ENCODE measurements at regions not wholly inside any gene's neighbourhood (a gene's known extent, or its start where the extent isn't known, plus 50 kb on each side); places are given as distances from the start of the nearest gene placed in this dataset.
"Not testable (repeated sequence)": the region's sequence is repeated elsewhere in the genome, so short reads cannot be mapped to it uniquely, and the experiment has no call there.

DNA sequence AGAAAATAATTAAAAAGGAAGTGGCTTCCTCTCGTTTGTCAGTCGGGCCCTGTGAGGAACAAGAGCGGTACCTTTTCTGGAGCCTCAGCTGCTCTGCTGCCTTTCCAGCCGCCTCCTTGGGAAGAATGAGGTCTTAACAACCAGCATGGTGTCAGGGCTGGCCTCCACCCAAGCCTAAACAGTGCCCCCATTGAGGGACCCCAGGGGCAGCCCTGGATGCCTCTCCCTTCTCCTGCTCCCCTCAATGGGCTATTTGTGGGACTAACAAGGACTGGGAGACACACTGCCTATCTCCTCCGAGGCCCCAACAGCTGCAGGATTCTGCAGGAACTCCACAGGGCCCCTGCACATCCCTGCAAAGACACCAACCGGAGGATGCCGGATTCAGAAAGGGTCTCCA lies 155.4 kb upstream of the MAP3K1 start:
- DNase-seq (ENCODE audit: low spot score) = no peak

DNA sequence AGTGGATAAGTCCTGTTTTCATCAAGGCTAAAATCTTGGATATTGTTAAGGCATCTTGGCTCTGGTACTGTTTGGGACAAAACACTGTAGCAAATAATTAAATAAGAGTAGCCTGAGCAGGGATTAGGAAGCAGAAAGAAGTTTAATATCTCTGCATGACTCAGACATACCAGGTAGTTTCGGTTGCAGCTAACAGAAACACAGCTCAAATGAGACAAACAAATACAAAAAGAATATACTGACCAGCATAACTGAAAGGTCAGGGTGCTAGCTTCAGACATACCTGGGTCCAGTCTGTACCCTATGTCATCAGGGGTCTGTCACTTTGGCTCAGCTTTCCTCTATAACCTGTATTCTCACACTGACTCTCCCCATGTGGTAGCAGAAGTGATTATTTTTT lies 156.4 kb upstream of the MAP3K1 start:
- no peak for DNase-seq (ENCODE audit: low spot score)

DNA sequence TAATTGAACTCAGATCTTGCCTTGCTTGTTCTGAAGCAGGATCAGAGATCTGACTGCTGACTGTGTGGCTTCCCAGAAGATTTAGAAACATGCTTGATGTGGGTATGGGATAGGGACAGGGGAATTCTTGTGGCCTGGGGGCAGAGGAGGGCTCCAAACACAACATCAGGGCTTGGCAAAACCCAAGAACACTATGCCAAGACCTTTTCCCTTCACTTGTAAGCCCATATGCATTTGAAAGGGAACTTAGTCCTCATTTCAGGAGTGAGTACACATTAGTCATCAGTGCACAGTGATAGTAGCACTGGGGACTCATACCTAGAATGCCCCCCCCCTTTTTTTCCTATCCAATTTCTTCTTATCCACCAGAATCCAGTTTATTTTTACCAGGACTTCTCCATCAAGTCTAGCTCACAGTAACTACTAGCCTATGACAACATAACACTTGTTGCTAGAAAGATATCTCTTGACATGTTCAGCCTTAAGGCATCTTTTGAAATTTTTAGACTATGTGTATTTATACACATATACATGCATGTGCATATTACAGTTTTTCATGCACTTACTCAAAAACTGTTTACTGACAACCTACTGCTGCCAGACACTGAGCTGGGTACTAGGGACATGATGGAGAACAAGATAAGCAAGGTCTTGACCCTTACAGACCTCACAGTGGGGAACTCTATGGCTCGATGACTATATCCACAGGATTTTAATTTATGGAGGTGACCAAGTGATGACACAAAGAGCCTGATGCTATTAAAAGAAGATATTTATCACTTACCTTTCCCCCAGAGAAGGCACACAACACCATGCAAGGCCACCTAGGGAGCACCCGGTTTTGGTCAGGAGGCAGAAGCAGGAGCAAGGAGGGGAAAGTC lies 158.3 kb upstream of the MAP3K1 start:
- no peak for DNase-seq (ENCODE audit: low spot score)

DNA sequence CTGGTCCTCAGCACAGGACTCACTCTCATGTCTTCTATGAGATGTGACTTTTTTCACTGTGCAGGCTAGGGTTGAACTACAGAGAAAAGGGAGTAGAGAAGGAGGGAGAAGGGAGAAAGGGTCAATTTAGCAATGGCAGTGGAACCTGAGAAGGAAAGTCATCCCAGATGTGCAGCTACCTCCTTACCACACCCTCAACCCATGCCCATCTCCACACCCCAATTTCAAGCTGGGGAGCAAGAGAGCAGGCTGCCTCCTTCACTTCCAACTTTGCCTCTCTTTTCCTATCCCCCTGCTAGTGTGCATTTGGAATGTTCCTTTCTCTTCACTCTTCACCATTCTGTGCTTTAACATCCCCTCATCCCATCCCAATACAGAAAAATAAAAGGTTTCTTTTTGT lies 163.5 kb upstream of the MAP3K1 start:
- no peak for DNase-seq (ENCODE audit: low spot score)

DNA sequence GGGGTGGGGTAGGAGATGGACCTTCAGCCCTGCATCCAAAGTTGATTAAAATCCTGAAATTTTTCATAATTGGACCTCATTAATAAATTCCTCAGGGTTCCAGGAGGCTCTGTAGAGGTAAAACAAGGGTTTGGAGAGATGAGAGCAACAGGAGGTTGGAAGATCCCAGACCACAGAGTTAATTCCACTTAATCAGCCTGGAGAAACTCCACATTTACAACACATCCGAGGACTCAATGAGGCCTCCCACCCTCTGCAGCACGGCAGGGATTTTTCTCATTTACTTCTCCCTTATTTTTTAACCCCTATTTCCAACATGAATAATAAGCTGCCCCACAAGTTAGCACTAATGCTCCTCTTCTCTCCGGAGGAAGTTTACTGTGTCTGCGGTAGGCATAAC lies 165.0 kb upstream of the MAP3K1 start:
- DNase-seq (ENCODE audit: low spot score) = no peak

DNA sequence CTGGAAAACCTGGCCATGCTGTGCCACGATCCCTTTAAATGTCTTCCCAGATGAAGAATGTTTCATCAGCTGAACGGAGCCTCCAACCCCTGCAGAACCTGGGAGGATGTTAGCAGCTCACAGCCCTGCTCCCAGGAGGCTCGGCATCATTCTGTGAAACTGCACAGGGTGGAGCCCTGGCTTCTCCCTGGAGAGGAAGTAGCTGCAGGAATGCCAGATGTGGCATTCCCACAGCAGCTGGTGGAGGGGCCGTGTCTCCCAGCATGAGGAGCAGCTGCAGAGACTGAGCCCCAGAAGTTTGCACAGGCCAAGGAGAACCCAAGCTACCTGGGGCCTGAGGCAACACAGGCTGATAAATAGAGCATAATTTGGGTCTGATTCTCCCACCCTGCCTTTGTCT lies 165.8 kb upstream of the MAP3K1 start:
- DNase-seq (ENCODE audit: low spot score) = no peak

DNA sequence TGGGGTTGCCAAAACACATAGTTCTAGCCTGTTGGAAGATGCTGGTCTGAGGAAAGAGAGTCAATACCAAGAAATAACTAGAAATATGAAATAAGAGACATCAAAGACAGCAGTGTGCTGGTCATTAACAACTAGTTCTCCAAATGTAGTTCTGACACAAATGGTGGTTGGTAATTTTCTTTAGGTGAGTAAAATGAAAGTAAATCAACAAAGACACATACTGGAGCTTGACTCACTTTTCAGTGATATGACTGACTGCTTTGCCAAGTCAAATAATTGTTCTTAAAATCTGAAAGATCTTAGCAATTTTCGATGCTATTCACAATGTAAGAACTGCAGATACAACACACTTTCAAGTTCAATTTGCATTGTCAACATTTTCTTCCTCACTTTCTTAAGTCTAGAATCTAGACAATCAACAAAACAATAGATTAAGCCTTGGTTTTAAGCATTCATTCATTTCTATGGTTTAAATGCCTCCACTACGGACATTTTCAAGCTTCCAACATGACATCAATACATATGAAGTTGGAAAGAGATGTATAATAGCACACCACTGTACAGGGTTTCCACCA lies 166.8 kb upstream of the MAP3K1 start:
- DNase-seq (ENCODE audit: low spot score) = no peak

DNA sequence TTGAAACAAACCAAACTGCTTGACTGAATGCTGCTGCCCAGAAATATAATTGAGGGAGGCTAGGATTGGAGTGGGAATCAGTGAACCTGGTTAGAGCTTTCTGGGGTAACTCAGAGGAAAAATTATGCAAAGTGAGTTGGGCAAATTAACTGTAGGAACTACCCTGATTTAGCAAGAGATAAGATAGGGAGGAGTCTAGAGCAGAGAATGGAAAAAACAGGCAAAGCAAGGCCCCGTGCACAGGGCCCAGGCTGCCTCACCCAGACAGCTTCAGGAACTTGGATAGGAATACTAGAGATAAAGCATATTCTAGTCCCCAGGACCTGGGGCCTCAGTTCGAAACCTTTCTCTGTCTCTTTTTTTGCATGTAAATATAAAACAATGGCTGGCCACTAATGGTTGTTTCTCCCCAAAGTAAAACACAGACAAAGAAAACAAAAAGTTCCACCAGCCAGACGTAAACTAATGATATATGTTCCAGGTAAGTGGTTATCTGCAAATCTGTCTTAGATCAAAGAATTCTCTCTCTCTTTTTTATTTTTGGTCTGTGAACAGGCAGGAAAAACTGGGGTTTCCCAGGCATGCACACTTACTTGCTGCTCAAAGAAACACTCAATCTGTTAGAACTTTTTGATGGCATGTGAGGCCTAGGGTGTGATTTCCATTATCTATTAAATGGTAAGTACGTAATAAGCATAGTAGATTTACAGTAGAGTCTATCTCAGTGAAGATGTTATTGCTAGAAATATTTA lies 168.1 kb upstream of the MAP3K1 start:
- peak; percentile 29 for DNase-seq (ENCODE audit: low spot score)

DNA sequence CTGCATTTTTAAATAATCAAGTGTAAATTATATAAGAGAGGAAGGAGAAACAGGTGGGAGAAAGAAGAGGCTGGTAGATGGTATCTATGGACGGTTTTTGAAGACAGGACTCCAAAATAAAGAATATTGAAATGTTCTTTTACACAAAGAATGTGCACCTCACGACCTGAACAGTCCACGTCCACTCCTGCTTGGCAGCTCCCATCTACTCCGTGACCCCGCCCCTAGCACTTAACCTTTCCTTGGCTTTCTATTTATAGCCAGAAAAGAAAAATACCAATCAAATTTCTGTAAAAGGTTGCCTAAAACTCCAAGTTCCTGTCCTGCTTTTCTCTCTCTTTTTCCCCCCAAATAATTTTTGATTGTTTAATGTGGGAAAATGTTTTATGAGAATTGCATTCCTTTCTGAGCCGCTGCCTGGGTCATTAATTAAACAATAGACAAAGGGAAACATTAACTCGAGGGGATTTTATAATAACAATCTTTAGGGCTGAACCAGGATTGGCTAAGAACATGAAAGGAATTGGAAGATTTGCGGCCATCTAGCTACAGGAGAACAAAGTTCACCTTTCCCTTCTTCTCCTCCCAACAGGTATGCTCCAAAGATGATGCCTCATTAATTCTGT lies 173.6 kb upstream of the MAP3K1 start:
- no peak for DNase-seq (ENCODE audit: low spot score)

DNA sequence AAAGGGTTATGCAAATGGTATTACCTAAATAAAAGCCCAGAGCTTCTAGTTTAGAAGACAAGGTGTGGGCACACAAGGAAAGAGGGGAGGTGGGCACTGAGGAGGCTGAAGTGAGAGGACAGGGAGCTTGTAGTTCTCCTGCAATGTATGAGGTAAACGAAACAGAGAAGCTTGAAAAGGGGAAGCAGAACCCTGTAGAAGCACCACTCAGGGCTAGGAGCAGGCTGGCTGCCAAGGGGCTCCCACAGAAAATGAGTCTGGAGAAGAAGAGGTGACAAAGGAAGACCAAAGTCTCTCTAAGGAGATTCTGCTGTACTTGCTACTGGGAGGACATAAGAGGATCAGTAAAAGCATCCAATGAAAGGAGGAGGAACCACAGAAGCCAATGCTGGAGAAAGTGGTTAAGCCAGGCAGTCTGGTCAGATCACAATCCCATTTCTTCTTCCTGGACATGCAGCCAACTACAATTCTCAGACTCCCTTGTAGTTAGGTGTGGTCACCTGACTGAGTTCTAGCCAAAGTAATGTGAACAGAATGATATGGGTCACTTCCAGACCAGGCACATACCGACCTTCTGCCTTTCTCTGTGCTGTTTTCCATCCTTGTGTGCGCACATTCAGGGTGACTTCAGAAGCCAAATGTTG lies 174.5 kb upstream of the MAP3K1 start:
- DNase-seq (ENCODE audit: low spot score) = no peak

DNA sequence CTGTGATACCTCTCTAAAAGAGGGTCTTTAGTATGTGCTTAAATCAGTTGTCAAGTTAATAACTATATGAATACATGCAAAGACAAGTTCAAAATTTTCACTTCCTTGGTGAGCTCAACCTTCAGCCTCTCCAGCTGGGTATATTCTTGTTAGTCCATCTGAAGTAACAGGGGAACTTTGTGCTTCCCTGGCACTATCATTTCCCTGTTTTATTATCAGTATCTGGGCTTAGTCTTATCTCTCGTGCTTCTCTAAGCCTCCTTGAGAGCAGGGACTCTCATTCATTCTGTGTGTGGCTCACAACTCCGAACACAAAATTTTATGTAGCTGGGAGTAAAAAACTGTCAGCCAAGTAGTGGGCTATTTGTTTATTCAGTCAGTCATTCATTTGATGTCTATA lies 175.9 kb upstream of the MAP3K1 start:
- no peak for DNase-seq (ENCODE audit: low spot score)

DNA sequence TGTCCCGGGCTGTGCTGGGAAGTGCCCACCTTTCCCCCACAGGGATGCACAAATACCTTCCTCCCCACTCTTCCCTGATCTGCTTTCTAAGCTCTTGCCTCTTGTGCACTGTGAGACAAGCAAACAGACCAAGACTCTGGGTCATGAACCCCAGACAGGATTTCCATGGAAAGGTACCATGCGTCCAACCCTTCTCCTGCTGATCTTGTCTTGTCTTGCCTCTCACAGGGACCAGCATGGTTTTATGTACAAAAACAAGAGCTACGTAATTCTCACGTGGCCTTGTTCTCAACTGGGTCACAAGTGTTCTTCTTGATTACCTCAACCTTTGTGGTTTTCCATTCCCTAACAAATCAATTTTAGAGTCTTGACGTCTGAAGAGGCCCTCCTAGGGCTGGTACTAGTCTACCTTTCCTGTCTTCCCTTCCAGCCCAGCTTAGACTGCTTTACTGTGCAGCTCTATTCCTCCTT lies 176.5 kb upstream of the MAP3K1 start:
- peak; percentile 76 for DNase-seq (ENCODE audit: low spot score)

DNA sequence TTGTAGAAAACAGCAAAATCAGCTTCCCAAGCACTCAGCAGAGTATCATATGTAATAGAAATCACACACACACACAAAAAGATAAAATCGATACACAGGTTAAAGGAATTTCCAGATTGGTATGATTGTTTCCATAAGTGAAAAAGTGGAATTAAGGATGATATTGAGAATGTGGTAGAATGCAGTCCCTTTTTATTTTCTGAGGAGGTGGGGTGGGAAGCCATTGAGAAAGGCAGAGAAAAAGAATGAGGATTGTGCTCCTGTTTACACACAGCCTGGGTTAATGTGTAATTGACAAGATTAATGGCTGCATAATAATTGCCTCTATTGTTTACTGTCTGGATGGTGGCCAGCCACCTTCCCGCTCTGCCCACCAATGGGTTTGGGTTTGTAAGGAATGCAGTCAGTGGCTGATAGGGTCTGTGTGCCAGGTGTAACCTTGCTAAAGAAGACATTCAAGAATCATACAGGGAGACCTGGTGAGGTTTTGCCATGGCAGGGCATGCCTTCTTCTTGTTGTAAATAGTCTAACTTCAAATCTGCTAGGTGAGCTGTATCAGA lies 177.2 kb upstream of the MAP3K1 start:
- no peak for DNase-seq (ENCODE audit: low spot score)

DNA sequence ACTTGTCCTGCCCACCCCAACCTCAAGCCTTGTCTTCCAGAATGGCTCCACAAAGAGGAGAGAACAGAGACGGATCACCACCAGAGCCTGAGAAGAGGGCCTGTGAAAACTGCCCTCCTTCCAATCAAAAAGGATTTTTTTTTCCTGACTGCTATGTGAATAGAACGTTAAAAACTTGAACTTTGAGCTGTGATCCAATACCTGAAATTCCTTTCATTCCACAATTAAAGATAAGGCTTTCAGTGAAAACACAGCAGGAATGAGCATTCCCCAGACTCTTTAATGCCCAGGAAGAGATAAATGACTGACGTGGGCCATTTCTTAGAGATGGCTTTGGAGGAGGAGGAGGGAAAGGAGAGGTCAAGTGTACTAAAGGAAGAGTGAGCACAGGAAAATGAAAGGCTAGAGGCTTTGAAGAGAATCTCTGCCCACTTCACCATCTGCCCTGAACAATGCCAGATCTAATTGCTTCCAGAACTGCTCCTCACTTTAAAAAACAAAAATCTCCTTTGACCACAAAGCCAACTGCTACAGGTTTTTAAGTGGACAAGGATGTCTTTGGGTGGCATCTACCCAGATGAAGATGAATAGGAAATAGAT lies 177.9 kb upstream of the MAP3K1 start:
- DNase-seq (ENCODE audit: low spot score) = no peak

DNA sequence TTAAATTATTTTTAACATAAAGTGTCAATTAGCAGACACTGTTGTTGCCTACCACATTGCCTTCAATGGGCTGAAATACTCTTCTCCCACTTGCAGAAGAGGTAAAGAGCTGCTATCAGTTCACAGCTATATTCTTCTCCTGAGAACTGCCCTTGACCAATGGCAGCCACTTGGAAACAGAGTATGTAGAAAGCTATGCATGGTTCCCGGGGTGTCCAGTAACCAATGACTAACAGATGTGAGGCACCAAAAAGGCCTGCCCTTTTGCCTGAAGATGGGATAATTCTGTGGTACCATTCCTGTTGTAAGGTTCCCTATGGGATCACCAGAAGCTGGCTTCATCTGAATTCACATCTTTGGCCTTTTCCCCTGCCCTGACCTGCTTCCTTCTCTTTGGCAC lies 181.4 kb upstream of the MAP3K1 start:
- DNase-seq (ENCODE audit: low spot score) = no peak

DNA sequence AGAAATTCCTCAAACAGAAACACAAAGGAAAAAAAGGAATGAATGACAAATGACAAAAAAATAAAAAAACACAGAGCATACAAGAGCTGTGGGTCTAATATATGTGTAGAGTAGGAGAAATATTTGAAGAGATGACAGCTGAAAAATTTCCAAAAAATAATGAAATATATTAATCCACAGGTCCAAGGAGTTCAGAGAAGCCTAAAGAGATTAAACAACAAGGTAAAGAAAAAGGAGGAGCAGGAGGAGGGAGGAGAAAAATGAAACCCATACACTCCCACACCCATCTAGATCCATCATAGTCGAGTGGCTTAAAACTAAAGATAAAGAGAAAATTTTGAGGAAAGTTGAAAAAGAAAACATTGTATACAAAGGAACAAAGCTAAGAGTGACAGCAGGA lies 182.4 kb upstream of the MAP3K1 start:
- DNase-seq (ENCODE audit: low spot score) = no peak

DNA sequence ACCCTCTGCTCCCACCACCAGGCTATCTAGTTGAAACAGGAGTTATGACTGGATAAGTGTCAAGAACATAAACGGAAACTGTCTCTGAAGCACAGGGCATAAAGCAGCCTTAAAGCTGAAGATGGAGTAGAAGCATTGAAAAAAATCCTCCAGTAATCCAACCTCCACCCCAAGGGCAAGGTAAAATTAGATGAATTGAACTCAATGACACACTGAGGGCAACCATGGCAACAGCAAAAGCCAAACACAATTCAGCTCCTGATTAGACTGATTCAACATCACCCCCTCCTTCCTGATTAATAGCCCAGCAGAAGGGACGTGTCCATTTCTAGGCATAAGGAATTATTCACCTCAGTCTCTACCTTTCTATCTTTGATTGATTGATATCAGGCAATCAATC lies 183.2 kb upstream of the MAP3K1 start:
- DNase-seq (ENCODE audit: low spot score) = peak; percentile 41

DNA sequence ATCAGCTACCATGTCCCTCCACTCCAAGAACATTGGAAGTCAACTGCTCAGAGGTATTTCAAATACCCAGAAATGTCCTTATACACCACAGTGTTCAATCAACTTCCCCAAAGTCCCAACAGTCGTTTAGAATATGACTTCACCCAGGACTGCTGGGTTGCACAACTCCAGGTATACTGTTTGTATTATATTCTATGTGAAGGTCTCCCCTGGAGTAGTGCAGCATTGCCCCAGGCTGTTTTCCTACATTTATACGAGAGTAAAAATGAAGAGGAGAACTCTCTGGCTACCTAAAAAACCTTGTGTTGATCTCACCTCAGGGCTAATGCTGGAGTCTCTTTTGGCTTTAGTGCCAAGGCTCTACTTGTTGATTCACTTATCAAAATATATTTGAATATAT lies 183.6 kb upstream of the MAP3K1 start:
- DNase-seq (ENCODE audit: low spot score) = no peak

DNA sequence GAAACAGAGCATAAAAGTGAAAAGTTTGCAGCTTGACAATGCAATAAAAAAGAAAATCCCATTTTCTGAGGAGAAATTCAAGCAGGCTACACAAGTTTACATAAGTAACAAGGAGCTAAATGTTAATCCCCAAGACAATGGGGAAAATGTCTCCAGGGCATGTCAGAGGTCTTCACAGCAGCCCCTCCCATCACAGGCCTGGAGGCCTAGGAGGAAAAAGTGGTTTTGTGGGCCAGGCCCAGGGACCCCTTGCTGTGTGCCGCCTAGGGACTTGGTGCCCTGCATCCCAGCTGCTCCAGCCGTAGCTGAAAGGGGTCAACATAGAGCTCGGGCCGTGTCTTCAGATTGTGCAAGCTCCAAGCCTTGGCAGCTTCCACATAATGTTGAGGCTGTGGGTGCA lies 186.7 kb upstream of the MAP3K1 start:
- not testable (repeated sequence) for DNase-seq (ENCODE audit: low spot score)

DNA sequence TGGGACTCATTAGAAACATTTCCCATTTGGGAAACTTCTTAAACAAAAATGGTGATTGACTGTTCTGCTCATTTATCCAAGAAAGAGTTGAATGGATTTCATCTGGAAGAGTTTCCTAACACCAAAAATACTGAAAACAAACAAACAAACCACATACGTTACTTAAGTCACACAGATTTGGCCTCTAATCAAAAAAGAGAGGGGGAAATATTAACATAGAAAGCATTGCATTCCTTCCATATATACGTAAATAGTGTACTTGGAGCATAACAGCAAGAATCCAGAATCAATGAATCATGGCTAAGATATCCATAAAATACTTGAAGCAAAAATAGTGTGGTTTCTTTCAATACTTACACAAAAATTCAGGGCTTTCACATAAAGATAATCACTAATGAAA lies 189.8 kb upstream of the MAP3K1 start:
- DNase-seq (ENCODE audit: low spot score) = no peak

DNA sequence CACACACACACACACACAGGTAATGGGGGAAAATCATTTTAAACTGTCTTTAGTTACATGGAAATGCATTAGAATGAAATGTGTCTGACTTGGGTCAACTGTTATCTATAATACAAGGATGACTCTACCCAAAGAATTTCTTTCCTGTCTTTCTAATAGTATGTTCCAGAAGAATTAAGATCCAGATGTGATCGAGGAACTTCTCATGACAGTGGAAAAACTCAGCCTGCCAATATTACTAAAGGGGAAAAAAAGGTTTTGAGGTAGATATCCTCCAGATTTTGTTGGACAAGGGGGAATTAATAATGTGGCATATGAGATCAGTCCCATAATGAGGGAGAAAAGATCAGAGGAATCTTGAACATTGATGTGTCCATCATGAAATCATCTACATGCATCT lies 190.6 kb upstream of the MAP3K1 start:
- DNase-seq (ENCODE audit: low spot score) = no peak
